Cardiac muscle cell (in vitro differentiated cells and primary cell): ENCODE measurements at regions not wholly inside any gene's neighbourhood (a gene's known extent, or its start where the extent isn't known, plus 50 kb on each side); places are given as distances from the start of the nearest gene placed in this dataset.

Source experiments
- DNase-seq, 2 donors: peaks; one replicate each; pipeline versions ENCODE4 v3.0.0 to v3.0.0-alpha.2; 2010 to 2017; ENCODE audit warnings: low read depth in 1 of 2, low spot score in 1 of 2
- H3K27ac ChIP-seq: fragments of 200-600 bp; sonication (generic); 2 replicates; pipeline ENCODE4 v1.5.1; 2016
- H3K27me3 ChIP-seq: fragments of 200-600 bp; sonication (generic); 2 replicates; pipeline ENCODE4 v1.6.0; 2016; ENCODE audit warnings: control low read depth
- H3K36me3 ChIP-seq: fragments of 200-600 bp; sonication (generic); 2 replicates; pipeline ENCODE4 v1.5.1; 2016; ENCODE audit warnings: control low read depth
- H3K4me1 ChIP-seq: fragments of 200-600 bp; sonication (generic); 2 replicates; pipeline ENCODE4 v1.8.1; 2017; ENCODE audit warnings: low read depth, mild to moderate bottlenecking, mixed run types
- H3K4me3 ChIP-seq: fragments of 200-600 bp; sonication (generic); 2 replicates; pipeline ENCODE4 v1.5.1; 2016; ENCODE audit warnings: mild to moderate bottlenecking
- H3K9me3 ChIP-seq: fragments of 200-600 bp; sonication (generic); 2 replicates; pipeline ENCODE4 v1.5.1; 2017; ENCODE audit warnings: low read depth, mild to moderate bottlenecking, control low read depth
- CTCF ChIP-seq: IDR thresholded peaks from 2 replicates; pipeline ENCODE4 v1.5.1; 2012; ENCODE audit warnings: low read depth, mild to moderate bottlenecking, low read length

- TF ChIP-seq CTCF, result no peak
- no peaks in the 10 kb centered on the region for H3K9me3 ChIP-seq
- H3K27ac ChIP-seq, result no peak overlapping the region
- H3K27me3 ChIP-seq, result no peaks in the 10 kb centered on the region
- DNase-seq, result no peak
- H3K4me1 ChIP-seq, result no peaks in the 10 kb centered on the region
- H3K4me3 ChIP-seq, result no peak overlapping the region
- H3K36me3 ChIP-seq, result no peaks in the 10 kb centered on the region
Observed at GRCh38 chr21:20311234-20311787, 686.9 kb upstream of the NCAM2 start.

GRCh38 chr21:20313013-20313412 lies 685.2 kb upstream of the NCAM2 start:
- Histone ChIP-seq H3K36me3 (no peaks in the 10 kb centered on the region), H3K4me3 (no peak overlapping the region), H3K27ac (no peak overlapping the region), H3K27me3 (no peaks in the 10 kb centered on the region), H3K9me3 (no peaks in the 10 kb centered on the region), H3K4me1 (no peaks in the 10 kb centered on the region)
- no peak for DNase-seq
- no peak for TF ChIP-seq CTCF

- H3K4me3 ChIP-seq, result no peak overlapping the region
- TF ChIP-seq CTCF, result no peak
- no peaks in the 10 kb centered on the region for H3K36me3 ChIP-seq
- DNase-seq, result no peak
- H3K27me3 ChIP-seq, result no peaks in the 10 kb centered on the region
- no peaks in the 10 kb centered on the region for H3K9me3 ChIP-seq
- no peaks in the 10 kb centered on the region for H3K4me1 ChIP-seq
- H3K27ac ChIP-seq, result no peak overlapping the region
Observed at GRCh38 chr21:20315042-20315441, 683.2 kb upstream of the NCAM2 start.

- TF ChIP-seq CTCF, result no peak
- no peak for DNase-seq
- H3K9me3 ChIP-seq, result no peaks in the 10 kb centered on the region
- H3K4me1 ChIP-seq, result no peaks in the 10 kb centered on the region
- H3K36me3 ChIP-seq, result no peaks in the 10 kb centered on the region
- no peak overlapping the region for H3K4me3 ChIP-seq
- no peak overlapping the region for H3K27ac ChIP-seq
- H3K27me3 ChIP-seq, result no peaks in the 10 kb centered on the region
Observed at GRCh38 chr21:20329636-20330035, 668.6 kb upstream of the NCAM2 start.

GRCh38 chr21:20330652-20331051 lies 667.6 kb upstream of the NCAM2 start:
- Histone ChIP-seq H3K4me3 (no peak overlapping the region), H3K27me3 (no peaks in the 10 kb centered on the region), H3K4me1 (no peaks in the 10 kb centered on the region), H3K36me3 (no peaks in the 10 kb centered on the region), H3K9me3 (no peaks in the 10 kb centered on the region), H3K27ac (no peak overlapping the region)
- no peak for DNase-seq
- TF ChIP-seq CTCF, result no peak

- no peaks in the 10 kb centered on the region for H3K27me3 ChIP-seq
- no peak for TF ChIP-seq CTCF
- H3K9me3 ChIP-seq, result no peaks in the 10 kb centered on the region
- H3K4me3 ChIP-seq, result no peak overlapping the region
- H3K36me3 ChIP-seq, result no peaks in the 10 kb centered on the region
- DNase-seq, result no peak
- no peaks in the 10 kb centered on the region for H3K4me1 ChIP-seq
- no peak overlapping the region for H3K27ac ChIP-seq
Observed at GRCh38 chr21:20334585-20334984, 663.6 kb upstream of the NCAM2 start.
